Natural killer cell (primary cell): ENCODE measurements at regions not wholly inside any gene's neighbourhood (a gene's known extent, or its start where the extent isn't known, plus 50 kb on each side); places are given as distances from the start of the nearest gene placed in this dataset.

ENCODE experiments used
- ATAC-seq, 3 donors: fragments of 150-1000 bp in 2 of 3; fragments of 200-7000 bp in 1 of 3; cut with Tn5 transposase; 1 replicate in 1 of 3; 2 replicates in 2 of 3; pipeline ENCODE4 v1.10.0; 2021; ENCODE audit warnings: mild to moderate bottlenecking in 2 of 3, moderate library complexity in 2 of 3
- DNase-seq, 2 donors: peaks; one replicate each; pipeline versions ENCODE4 v3.0.0 to v3.0.0-alpha.2; 2013 to 2021; ENCODE audit warnings: mixed read lengths in 1 of 2
- H3K27ac ChIP-seq: one replicate; pipeline ENCODE4 v1.5.1; 2013; ENCODE audit warnings: mild to moderate bottlenecking, low read length
- H3K27me3 ChIP-seq: one replicate; pipeline ENCODE4 v1.6.1; 2013; ENCODE audit warnings: low read length; ENCODE audit not compliant: control insufficient read depth, insufficient read depth
- H3K36me3 ChIP-seq: one replicate; pipeline ENCODE4 v1.6.1; 2013; ENCODE audit warnings: low read length; ENCODE audit not compliant: control insufficient read depth, insufficient read depth
- H3K4me1 ChIP-seq: one replicate; pipeline ENCODE4 v1.6.1; 2013; ENCODE audit warnings: low read length; ENCODE audit not compliant: control insufficient read depth, insufficient read depth
- H3K4me3 ChIP-seq: one replicate; pipeline ENCODE4 v1.5.1; 2013; ENCODE audit warnings: low read length
- H3K9me3 ChIP-seq: one replicate; pipeline ENCODE4 v1.6.1; 2013; ENCODE audit warnings: low read length; ENCODE audit not compliant: control insufficient read depth, insufficient read depth
- H3K27ac Mint-ChIP-seq, 2 donors: one replicate each; pipeline ENCODE4 v1.8.0; 2022; ENCODE audit warnings: mild to moderate bottlenecking in 2 of 2, mixed read lengths in 2 of 2, moderate library complexity in 1 of 2
- H3K27me3 Mint-ChIP-seq, 2 donors: one replicate each; pipeline ENCODE4 v1.8.0; 2022; ENCODE audit warnings: low read depth in 2 of 2, mixed read lengths in 2 of 2
- H3K36me3 Mint-ChIP-seq: one replicate; pipeline ENCODE4 v1.8.0; 2022; ENCODE audit warnings: mixed read lengths
- H3K4me1 Mint-ChIP-seq, 2 donors: one replicate each; pipeline ENCODE4 v1.8.0; 2022; ENCODE audit warnings: mixed read lengths in 2 of 2
- H3K4me3 Mint-ChIP-seq: one replicate; pipeline ENCODE4 v1.8.0; 2022; ENCODE audit warnings: mild to moderate bottlenecking, moderate library complexity, mixed read lengths
- H3K9me3 Mint-ChIP-seq, 2 donors: one replicate each; pipeline ENCODE4 v1.8.0; 2022; ENCODE audit warnings: mixed read lengths in 2 of 2
- CTCF ChIP-seq: fragments of 200-600 bp; IDR thresholded peaks from one replicate; pipeline ENCODE4 v1.8.0; 2022; ENCODE audit warnings: antibody characterized with exemption
- WGBS: methylation state at CpG from one replicate; pipeline ENCODE4 v1.1.7; 2013; ENCODE audit warnings: missing lambda C conversion rate; ENCODE audit not compliant: insufficient coverage; 5-methylcytosine and 5-hydroxymethylcytosine counted together
- intact Hi-C: fragments of 100-400 bp; cut with micrococcal nuclease; formaldehyde crosslinking; loops from one replicate; pipeline ENCODE4 v1.14.2; 2022

DNA sequence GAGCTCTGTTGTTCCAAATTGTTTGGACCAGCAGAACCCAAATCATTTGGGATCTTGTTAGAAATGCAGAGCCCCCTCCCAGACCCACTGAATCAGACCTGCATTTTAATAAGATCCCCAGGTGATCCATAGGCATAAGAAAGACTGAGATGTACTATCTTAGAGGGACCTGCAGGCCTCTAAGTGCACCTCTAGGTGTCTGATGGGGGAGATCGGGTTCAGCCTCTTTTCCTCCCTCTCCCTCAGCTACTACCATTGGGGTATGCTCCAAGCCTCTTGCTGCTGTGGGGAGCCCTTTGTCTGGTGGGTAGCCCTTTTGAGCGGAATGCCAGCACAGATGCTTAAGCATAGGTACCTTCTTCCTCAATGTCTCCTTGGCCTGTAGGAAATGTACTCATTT, 63.8 kb upstream of the RPS6KA3 start:
- Mint-ChIP-seq H3K9me3 (no peaks in the 10 kb centered on the region), H3K4me1 (no peaks in the 10 kb centered on the region), H3K27ac (no peak overlapping the region), H3K36me3 (no peaks in the 10 kb centered on the region), H3K4me3 (no peak overlapping the region), H3K27me3 (peaks cover 3 to 8% of the 10 kb centered on the region in 2 donors)
- DNase-seq (no peak), ATAC-seq (no peak)
- TF ChIP-seq CTCF = no peak
- Histone ChIP-seq H3K36me3 (no peaks in the 10 kb centered on the region), H3K4me3 (no peak overlapping the region), H3K27me3 (no peaks in the 10 kb centered on the region), H3K4me1 (no peaks in the 10 kb centered on the region), H3K9me3 (no peaks in the 10 kb centered on the region), H3K27ac (no peak overlapping the region)
- intact Hi-C loops = no loop called here
- 100% methylated on average over 1 of the region's 2 CpGs for WGBS

- Histone ChIP-seq H3K36me3 (no peaks in the 10 kb centered on the region), H3K4me1 (no peaks in the 10 kb centered on the region), H3K27me3 (no peaks in the 10 kb centered on the region), H3K27ac (no peak overlapping the region), H3K9me3 (no peaks in the 10 kb centered on the region), H3K4me3 (no peak overlapping the region)
- H3K27ac Mint-ChIP-seq = no peak overlapping the region
- no peak for DNase-seq
- H3K36me3 Mint-ChIP-seq = no peaks in the 10 kb centered on the region
- no peak for ATAC-seq
- H3K27me3 Mint-ChIP-seq = peaks cover 3 to 8% of the 10 kb centered on the region in 2 donors
- no peak for TF ChIP-seq CTCF
- intact Hi-C loops = loop anchor here (2.0 kb wide), 1 partner anchor 77 kb away; no protein-coding TSS in a partner anchor
- 80% methylated on average over 1 of the region's 3 CpGs for WGBS
- no peaks in the 10 kb centered on the region for H3K9me3 Mint-ChIP-seq
- H3K4me3 Mint-ChIP-seq = no peak overlapping the region
- H3K4me1 Mint-ChIP-seq = no peaks in the 10 kb centered on the region
Measured at GRCh38 chrX:20329435-20329834, 62.7 kb upstream of the RPS6KA3 start.

GRCh38 chrX:20325786-20326388, 59.2 kb upstream of the RPS6KA3 start:
- H3K4me3 Mint-ChIP-seq = no peak overlapping the region
- WGBS = 96% methylated on average over 4 of the region's 6 CpGs
- no peaks in the 10 kb centered on the region for H3K9me3 Mint-ChIP-seq
- no peak for TF ChIP-seq CTCF
- Histone ChIP-seq H3K4me1 (peaks cover 8% of the 10 kb centered on the region), H3K4me3 (no peak overlapping the region), H3K36me3 (no peaks in the 10 kb centered on the region), H3K9me3 (no peaks in the 10 kb centered on the region), H3K27me3 (no peaks in the 10 kb centered on the region), H3K27ac (no peak overlapping the region)
- peaks cover 0 to 6% of the 10 kb centered on the region in 2 donors for H3K27me3 Mint-ChIP-seq
- H3K4me1 Mint-ChIP-seq = peaks cover 5 to 11% of the 10 kb centered on the region in 2 donors
- H3K36me3 Mint-ChIP-seq = no peaks in the 10 kb centered on the region
- no peak for ATAC-seq
- H3K27ac Mint-ChIP-seq = no peak overlapping the region
- intact Hi-C loops = no loop called here
- DNase-seq = no peak

GRCh38 chrX:20322887-20323286, 56.2 kb upstream of the RPS6KA3 start:
- Histone ChIP-seq H3K4me3 (no peak overlapping the region), H3K27ac (no peak overlapping the region), H3K27me3 (no peaks in the 10 kb centered on the region), H3K9me3 (no peaks in the 10 kb centered on the region), H3K36me3 (no peaks in the 10 kb centered on the region), H3K4me1 (peaks cover 8% of the 10 kb centered on the region)
- Mint-ChIP-seq H3K27me3 (peaks cover 0 to 6% of the 10 kb centered on the region in 2 donors), H3K4me1 (peaks cover 11 to 16% of the 10 kb centered on the region in 2 donors), H3K4me3 (no peak overlapping the region), H3K36me3 (no peaks in the 10 kb centered on the region), H3K9me3 (no peaks in the 10 kb centered on the region), H3K27ac (no peak overlapping the region)
- DNase-seq (no peak), ATAC-seq (no peak)
- intact Hi-C loops = no loop called here
- TF ChIP-seq CTCF = no peak
- 93% methylated on average over 4 of the region's 5 CpGs for WGBS
